ENCODE measurements at regions not wholly inside any gene's neighbourhood (a gene's known extent, or its start where the extent isn't known, plus 50 kb on each side); places are given as distances from the start of the nearest gene placed in this dataset. TPM values are rescaled to one million over a fixed set of nuclear protein-coding genes. Genes with fewer than 3 reads are reported as not detected.

DNA sequence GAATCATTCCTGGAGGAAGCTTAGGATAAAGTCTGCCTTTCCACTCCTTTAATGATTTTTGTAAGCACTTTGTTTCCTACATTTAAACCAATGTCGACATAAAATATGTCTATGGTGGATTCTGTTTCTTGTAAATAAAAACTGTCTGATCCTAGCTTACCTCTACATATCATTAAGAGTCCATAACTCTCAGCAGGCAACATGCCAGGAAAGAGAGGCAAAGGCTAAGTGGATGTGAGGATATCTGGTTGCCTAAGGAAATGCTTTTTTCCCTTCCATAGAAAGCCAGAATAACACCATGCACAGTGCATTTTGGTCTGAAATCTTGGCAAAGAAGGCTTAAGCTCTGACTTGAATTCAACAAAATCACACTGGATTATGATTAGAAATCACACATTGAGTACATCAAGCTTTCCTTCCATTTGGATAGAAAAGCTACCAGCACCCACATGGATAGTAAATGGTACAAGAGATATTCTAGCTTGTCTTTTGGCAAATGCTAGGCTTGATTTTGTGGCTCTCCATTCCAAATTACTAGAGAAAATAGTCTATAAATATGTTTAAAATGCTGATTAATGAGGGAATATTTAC lies 57.0 kb upstream of the CNTN1 start (continued):
- TF ChIP-seq STAT1 (IDR thresholded peaks at IDR 0.05; ENCODE audit: unreplicated experiment) (no peak), EZH2 (IDR thresholded peaks at IDR 0.05; ENCODE audit: low read depth, unreplicated experiment) (no peak), ZNF114 (CRISPR knock-in tag; IDR thresholded peaks at IDR 0.05) (no peak), POLR2AphosphoS5 (IDR thresholded peaks at IDR 0.05; ENCODE audit: low read depth) (no peak)
- TF ChIP-seq, protein P1, sequence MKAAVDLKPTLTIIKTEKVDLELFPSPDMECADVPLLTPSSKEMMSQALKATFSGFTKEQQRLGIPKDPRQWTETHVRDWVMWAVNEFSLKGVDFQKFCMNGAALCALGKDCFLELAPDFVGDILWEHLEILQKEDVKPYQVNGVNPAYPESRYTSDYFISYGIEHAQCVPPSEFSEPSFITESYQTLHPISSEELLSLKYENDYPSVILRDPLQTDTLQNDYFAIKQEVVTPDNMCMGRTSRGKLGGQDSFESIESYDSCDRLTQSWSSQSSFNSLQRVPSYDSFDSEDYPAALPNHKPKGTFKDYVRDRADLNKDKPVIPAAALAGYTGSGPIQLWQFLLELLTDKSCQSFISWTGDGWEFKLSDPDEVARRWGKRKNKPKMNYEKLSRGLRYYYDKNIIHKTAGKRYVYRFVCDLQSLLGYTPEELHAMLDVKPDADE (IDR thresholded peaks at IDR 0.05), result no peak
- TF ChIP-seq, protein P2, sequence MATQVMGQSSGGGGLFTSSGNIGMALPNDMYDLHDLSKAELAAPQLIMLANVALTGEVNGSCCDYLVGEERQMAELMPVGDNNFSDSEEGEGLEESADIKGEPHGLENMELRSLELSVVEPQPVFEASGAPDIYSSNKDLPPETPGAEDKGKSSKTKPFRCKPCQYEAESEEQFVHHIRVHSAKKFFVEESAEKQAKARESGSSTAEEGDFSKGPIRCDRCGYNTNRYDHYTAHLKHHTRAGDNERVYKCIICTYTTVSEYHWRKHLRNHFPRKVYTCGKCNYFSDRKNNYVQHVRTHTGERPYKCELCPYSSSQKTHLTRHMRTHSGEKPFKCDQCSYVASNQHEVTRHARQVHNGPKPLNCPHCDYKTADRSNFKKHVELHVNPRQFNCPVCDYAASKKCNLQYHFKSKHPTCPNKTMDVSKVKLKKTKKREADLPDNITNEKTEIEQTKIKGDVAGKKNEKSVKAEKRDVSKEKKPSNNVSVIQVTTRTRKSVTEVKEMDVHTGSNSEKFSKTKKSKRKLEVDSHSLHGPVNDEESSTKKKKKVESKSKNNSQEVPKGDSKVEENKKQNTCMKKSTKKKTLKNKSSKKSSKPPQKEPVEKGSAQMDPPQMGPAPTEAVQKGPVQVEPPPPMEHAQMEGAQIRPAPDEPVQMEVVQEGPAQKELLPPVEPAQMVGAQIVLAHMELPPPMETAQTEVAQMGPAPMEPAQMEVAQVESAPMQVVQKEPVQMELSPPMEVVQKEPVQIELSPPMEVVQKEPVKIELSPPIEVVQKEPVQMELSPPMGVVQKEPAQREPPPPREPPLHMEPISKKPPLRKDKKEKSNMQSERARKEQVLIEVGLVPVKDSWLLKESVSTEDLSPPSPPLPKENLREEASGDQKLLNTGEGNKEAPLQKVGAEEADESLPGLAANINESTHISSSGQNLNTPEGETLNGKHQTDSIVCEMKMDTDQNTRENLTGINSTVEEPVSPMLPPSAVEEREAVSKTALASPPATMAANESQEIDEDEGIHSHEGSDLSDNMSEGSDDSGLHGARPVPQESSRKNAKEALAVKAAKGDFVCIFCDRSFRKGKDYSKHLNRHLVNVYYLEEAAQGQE (IDR thresholded peaks at IDR 0.05; ENCODE audit: unreplicated experiment), result no peak

Small RNA genes in the stretch of these regions (small RNA-seq; reads per million reads assigned to genes)
- gene RNU6-713P (ENCODE audit: low replicate concordance), result not detected

All from GM23338 (cell line).